ENCODE measurements at regions not wholly inside any gene's neighbourhood (a gene's known extent, or its start where the extent isn't known, plus 50 kb on each side); places are given as distances from the start of the nearest gene placed in this dataset.

DNA sequence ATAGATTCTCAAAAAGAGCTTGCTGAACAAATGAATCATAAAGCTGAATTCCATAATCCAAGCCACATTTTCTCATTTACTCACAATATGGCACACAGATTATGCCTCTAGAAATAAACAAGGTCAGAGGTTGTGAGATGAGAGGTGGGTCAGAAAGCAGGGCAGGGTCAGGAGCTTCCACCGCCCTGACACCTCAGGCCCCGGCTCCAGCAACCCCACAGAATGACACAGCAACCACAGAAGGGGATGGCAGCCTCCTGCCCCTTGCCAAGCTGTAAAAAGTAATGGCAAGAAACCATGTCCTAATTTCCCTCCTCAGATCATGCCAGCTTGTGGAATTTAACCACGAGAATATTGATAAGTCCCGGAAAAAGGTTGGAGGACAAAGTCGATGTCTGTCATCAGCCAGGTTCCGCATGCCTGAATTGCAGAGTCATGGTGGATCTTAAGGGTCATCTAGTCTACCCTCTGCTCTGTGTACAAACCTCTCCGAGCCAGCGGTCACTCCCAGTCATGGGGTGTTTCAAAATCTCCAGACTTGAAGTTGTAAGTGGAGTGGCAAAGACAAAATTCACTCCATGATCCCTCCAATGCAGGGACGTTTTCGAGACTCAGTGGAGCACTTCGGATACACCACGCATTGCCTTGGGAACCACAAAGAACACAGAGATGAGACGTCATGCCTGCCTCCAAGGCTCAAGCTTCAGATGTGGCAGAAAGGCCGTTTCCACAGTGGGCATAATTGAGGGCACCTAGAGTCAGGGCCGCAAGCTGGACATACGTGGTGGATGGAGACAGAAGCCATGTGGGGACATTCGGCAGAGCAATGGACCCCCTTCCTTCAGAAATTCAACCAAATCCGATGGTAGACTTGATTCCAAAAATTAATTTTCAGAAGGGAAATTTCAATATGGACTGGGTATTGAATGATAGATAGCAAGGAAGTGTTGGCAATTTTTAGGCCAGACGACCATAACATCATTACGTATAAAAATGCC is 254.0 kb downstream of the TOMM20 start (continued):
- TF ChIP-seq HSF4 (CRISPR knock-in tag; IDR thresholded peaks at IDR 0.05; ENCODE audit: borderline replicate concordance) (peak; percentile 86; the same call in 1 of the 2 replicates), MEIS2 (IDR thresholded peaks at IDR 0.05; ENCODE audit: partially characterized antibody) (peak; percentile 95), ZNF431 (CRISPR knock-in tag; IDR thresholded peaks at IDR 0.05) (no peak), ZNF3 (CRISPR knock-in tag; IDR thresholded peaks at IDR 0.05) (no peak), IFI16 (CRISPR knock-in tag; IDR thresholded peaks at IDR 0.05) (peak; percentile 88), CBX2 (IDR thresholded peaks at IDR 0.05; ENCODE audit: insufficient read depth, low read length, poor library complexity, severe bottlenecking) (no peak), RAD21 (CRISPR knock-in tag; conservative IDR thresholded peaks at IDR 0.05 in 1 of 2, IDR thresholded peaks at IDR 0.05 in 1 of 2) (peak; percentile 27 to 29; a peak in 2 of 4 replicates), JUNB (CRISPR knock-in tag; conservative IDR thresholded peaks at IDR 0.05) (0 out of 2 replicates have a peak, but pooled peaks have one; percentile 8), ZNF444 (CRISPR knock-in tag; IDR thresholded peaks at IDR 0.05) (peak; percentile 84; the same call in 1 of the 2 replicates), ZFX (CRISPR knock-in tag; IDR thresholded peaks at IDR 0.05) (peak; percentile 32; the same call in 1 of the 2 replicates), MCM7 (IDR thresholded peaks at IDR 0.05) (no peak), SAP30 (IDR thresholded peaks at IDR 0.05; ENCODE audit: borderline replicate concordance, insufficient read depth, low read depth, low read length, poor library complexity, severe bottlenecking) (no peak), SIX5 (IDR thresholded peaks at IDR 0.05; ENCODE audit: borderline replicate concordance in 1 of 2, insufficient read depth in 1 of 2, low read depth in 1 of 2, low read length in 2 of 2) (no peak), ZNF77 (CRISPR knock-in tag; IDR thresholded peaks at IDR 0.05) (no peak; the same call in 1 of the 2 replicates), BDP1 (IDR thresholded peaks at IDR 0.05; ENCODE audit: insufficient read depth, insufficient read length) (no peak)
- TF ChIP-seq, protein P1, sequence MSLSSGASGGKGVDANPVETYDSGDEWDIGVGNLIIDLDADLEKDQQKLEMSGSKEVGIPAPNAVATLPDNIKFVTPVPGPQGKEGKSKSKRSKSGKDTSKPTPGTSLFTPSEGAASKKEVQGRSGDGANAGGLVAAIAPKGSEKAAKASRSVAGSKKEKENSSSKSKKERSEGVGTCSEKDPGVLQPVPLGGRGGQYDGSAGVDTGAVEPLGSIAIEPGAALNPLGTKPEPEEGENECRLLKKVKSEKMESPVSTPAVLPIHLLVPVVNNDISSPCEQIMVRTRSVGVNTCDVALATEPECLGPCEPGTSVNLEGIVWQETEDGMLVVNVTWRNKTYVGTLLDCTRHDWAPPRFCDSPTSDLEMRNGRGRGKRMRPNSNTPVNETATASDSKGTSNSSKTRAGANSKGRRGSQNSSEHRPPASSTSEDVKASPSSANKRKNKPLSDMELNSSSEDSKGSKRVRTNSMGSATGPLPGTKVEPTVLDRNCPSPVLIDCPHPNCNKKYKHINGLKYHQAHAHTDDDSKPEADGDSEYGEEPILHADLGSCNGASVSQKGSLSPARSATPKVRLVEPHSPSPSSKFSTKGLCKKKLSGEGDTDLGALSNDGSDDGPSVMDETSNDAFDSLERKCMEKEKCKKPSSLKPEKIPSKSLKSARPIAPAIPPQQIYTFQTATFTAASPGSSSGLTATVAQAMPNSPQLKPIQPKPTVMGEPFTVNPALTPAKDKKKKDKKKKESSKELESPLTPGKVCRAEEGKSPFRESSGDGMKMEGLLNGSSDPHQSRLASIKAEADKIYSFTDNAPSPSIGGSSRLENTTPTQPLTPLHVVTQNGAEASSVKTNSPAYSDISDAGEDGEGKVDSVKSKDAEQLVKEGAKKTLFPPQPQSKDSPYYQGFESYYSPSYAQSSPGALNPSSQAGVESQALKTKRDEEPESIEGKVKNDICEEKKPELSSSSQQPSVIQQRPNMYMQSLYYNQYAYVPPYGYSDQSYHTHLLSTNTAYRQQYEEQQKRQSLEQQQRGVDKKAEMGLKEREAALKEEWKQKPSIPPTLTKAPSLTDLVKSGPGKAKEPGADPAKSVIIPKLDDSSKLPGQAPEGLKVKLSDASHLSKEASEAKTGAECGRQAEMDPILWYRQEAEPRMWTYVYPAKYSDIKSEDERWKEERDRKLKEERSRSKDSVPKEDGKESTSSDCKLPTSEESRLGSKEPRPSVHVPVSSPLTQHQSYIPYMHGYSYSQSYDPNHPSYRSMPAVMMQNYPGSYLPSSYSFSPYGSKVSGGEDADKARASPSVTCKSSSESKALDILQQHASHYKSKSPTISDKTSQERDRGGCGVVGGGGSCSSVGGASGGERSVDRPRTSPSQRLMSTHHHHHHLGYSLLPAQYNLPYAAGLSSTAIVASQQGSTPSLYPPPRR (CRISPR knock-in tag; IDR thresholded peaks at IDR 0.05; ENCODE audit: borderline replicate concordance): no peak
- TF ChIP-seq, protein P2, sequence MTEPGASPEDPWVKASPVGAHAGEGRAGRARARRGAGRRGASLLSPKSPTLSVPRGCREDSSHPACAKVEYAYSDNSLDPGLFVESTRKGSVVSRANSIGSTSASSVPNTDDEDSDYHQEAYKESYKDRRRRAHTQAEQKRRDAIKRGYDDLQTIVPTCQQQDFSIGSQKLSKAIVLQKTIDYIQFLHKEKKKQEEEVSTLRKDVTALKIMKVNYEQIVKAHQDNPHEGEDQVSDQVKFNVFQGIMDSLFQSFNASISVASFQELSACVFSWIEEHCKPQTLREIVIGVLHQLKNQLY (CRISPR knock-in tag; conservative IDR thresholded peaks at IDR 0.05): no peak

Data from K562 (cell line).